Aorta (tissue), 5 donors: ENCODE measurements at regions not wholly inside any gene's neighbourhood (a gene's known extent, or its start where the extent isn't known, plus 50 kb on each side); places are given as distances from the start of the nearest gene placed in this dataset.
A peak's percentile ranks its signal among the peaks of the same experiment; 100 is the strongest.

Source experiments
- ATAC-seq: fragments of 200-7000 bp; cut with Tn5 transposase; one replicate; pipeline ENCODE4 v1.9.1; 2022; ENCODE audit warnings: moderate library complexity; ENCODE audit not compliant: low FRiP score
- DNase-seq, 2 donors: peaks; one replicate each; pipeline ENCODE4 v3.0.0-alpha.2; 2020
- H3K27ac ChIP-seq, 2 donors: one replicate each; pipeline ENCODE4 v1.5.1; 2013; ENCODE audit warnings: low read length in 2 of 2, mild to moderate bottlenecking in 2 of 2, moderate library complexity in 2 of 2, control low read depth in 1 of 2, inconsistent platforms in 1 of 2, low read depth in 1 of 2
- H3K27me3 ChIP-seq, 2 donors: one replicate each; pipeline ENCODE4 v1.6.1; 2013; ENCODE audit warnings: control low read depth in 1 of 2, low read length in 1 of 2, mild to moderate bottlenecking in 1 of 2, moderate library complexity in 1 of 2; ENCODE audit not compliant: insufficient read depth in 2 of 2, control insufficient read depth in 1 of 2
- H3K36me3 ChIP-seq, 2 donors: one replicate each; pipeline ENCODE4 v1.6.1; 2013; ENCODE audit warnings: control low read depth in 1 of 2, low read length in 1 of 2, mild to moderate bottlenecking in 1 of 2; ENCODE audit not compliant: insufficient read depth in 2 of 2, control insufficient read depth in 1 of 2
- H3K4me1 ChIP-seq, 2 donors: one replicate each; pipeline ENCODE4 v1.6.1; 2013; ENCODE audit warnings: low read length in 2 of 2, control low read depth in 1 of 2, mild to moderate bottlenecking in 1 of 2, moderate library complexity in 1 of 2; ENCODE audit not compliant: insufficient read depth in 2 of 2, control insufficient read depth in 1 of 2
- H3K4me3 ChIP-seq, 2 donors: one replicate each; pipeline ENCODE4 v1.5.1; 2013; ENCODE audit warnings: low read length in 2 of 2, control low read depth in 1 of 2, mild to moderate bottlenecking in 1 of 2
- H3K9me3 ChIP-seq: one replicate; pipeline ENCODE4 v1.6.1; 2013; ENCODE audit warnings: mild to moderate bottlenecking, low read length; ENCODE audit not compliant: control insufficient read depth
- WGBS, 2 donors: extraction: QIAGEN DNeasy Blood & Tissue Kit; methylation state at CpG; one replicate each; pipeline ENCODE4 v1.1.7; 2013; 5-methylcytosine and 5-hydroxymethylcytosine counted together
- intact Hi-C, 2 donors: fragments of 100-400 bp; cut with DNase I; formaldehyde crosslinking; loops; one replicate each; pipeline versions ENCODE4 v1.14.2 to v1.15.0; 2022
- donor health status: healthy with polysubstance abuse.
- donor health status: Bipolar disorder and iron deficiency.
- donor health status: DM: no; HTN: no; CAD: no.
- donor health status: DM: no; HTN: no; CAD: no.
- donor health status: DM: yes; HTN: yes; CAD: no.

DNA sequence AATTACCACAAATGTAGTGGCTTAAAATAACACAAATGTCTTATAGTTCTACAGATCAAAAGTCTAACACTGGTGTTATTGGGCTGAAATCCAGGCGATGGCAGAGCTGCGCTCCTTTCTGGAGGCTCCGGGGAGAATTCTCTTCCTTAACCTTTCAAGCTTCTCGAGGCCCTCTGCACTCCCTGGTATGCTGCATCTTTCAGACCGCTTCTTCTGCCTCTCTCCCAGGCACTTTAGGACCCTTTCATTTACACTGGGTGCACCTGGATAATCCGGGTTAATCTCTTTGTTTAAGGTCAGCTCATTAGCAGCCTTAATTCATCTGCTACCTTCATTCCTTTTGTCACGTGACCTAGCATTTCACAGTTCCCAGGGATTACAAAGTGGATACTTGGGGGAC, 211.3 kb upstream of the RFC3 start:
- Histone ChIP-seq H3K4me3 (no peak overlapping the region), H3K27ac (no peak overlapping the region), H3K36me3 (no peaks in the 10 kb centered on the region), H3K4me1 (peaks cover 0 to 4% of the 10 kb centered on the region in 2 donors), H3K27me3 (no peaks in the 10 kb centered on the region), H3K9me3 (no peaks in the 10 kb centered on the region)
- ATAC-seq: no peak
- intact Hi-C loops: no loop called here
- 77 to 81% methylated on average over 7 of the region's 7 CpGs for WGBS, 2 donors
- DNase-seq: no peak

DNA sequence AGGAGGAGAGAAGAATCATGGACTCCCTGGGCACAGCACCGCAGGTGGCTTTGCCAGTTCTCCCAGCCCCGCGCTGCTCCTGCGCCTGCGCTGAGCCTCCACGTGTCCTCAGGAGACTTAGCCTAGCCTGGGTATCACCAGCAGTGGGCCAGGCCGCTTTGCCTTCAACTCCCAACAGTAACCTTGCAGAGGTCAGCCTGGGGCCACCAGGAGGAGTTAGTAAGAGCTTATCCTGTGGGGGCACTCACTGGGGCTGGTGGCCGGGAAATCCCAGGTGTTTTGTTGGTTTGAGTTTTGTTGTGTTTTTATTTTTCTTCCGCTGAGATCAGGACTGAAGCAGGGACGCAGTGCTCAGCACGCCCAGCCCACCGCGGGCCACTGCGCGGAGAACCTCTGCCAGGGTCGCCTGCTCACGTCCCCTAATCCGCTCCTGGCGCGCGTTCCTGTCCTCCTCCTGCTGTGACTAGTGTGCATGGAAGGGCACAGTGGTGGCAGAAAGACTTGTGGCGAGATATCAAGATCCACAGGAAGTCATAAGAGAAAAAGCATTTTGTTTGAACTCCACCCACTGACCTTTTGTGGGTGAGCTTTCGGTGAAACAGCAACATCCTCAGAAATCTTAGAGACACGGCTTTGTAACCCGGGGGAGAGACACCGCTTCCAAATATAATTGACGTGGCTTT, 207.4 kb upstream of the RFC3 start:
- Histone ChIP-seq H3K9me3 (no peaks in the 10 kb centered on the region), H3K27me3 (no peaks in the 10 kb centered on the region), H3K4me3 (peak overlapping the region; percentile 2 to 44), H3K27ac (peak overlapping the region; percentile 68 to 81), H3K36me3 (no peaks in the 10 kb centered on the region), H3K4me1 (peaks cover 0 to 4% of the 10 kb centered on the region in 2 donors)
- intact Hi-C loops: loop anchor here in 1 of 2 donors (5.0 kb wide), 1 partner anchor 53 kb away; no protein-coding TSS in a partner anchor
- ATAC-seq: peak; percentile 89
- peak; percentile 79 to 89 for DNase-seq
- WGBS, 2 donors: 5 to 6% methylated on average over 25 to 27 of the region's 27 CpGs

DNA sequence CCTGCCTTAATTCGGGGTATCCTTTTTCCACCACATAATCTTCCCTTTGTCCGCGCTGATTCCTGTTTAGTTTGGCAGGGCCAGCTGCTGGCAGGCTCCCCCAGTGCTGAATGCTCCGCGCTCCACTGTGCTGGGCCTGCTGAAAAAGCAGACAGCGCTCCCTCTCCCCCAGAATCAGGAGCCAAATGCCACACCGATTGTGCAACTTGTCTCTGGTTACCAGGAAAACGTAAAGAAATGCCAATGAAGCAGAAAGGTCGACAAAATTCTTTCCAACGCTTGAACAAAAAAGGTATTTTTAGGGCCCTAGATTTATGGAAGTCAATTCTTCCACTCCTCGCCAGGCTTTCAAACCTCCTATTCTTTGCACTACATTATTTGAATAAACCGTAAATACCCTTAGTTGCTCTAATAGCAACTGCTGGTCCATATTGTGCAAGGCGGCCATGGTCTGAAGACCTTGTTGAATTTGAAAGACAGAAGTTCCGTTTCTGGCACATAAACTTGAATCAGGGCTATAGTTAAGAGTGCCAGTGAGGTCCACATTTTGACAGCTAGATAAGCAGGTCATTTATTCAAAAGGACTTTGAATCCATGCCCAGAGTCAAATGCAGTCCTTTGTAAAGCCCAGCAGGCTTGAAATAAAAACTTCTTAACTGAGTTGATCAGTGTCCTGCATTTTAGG, 206.7 kb upstream of the RFC3 start:
- no peaks in the 10 kb centered on the region for H3K27me3 ChIP-seq
- DNase-seq (peak; percentile 83 to 85), ATAC-seq (peak; percentile 91)
- H3K9me3 ChIP-seq: no peaks in the 10 kb centered on the region
- peaks cover 0 to 4% of the 10 kb centered on the region in 2 donors for H3K4me1 ChIP-seq
- WGBS, 2 donors: 4 to 6% methylated on average over 14 of the region's 14 CpGs
- intact Hi-C loops: loop anchor here in 1 of 2 donors (5.0 kb wide), 1 partner anchor 54 kb away; no protein-coding TSS in a partner anchor
- peak overlapping the region; percentile 2 to 44 for H3K4me3 ChIP-seq
- H3K27ac ChIP-seq: peak overlapping the region; percentile 68 to 81
- no peaks in the 10 kb centered on the region for H3K36me3 ChIP-seq

DNA sequence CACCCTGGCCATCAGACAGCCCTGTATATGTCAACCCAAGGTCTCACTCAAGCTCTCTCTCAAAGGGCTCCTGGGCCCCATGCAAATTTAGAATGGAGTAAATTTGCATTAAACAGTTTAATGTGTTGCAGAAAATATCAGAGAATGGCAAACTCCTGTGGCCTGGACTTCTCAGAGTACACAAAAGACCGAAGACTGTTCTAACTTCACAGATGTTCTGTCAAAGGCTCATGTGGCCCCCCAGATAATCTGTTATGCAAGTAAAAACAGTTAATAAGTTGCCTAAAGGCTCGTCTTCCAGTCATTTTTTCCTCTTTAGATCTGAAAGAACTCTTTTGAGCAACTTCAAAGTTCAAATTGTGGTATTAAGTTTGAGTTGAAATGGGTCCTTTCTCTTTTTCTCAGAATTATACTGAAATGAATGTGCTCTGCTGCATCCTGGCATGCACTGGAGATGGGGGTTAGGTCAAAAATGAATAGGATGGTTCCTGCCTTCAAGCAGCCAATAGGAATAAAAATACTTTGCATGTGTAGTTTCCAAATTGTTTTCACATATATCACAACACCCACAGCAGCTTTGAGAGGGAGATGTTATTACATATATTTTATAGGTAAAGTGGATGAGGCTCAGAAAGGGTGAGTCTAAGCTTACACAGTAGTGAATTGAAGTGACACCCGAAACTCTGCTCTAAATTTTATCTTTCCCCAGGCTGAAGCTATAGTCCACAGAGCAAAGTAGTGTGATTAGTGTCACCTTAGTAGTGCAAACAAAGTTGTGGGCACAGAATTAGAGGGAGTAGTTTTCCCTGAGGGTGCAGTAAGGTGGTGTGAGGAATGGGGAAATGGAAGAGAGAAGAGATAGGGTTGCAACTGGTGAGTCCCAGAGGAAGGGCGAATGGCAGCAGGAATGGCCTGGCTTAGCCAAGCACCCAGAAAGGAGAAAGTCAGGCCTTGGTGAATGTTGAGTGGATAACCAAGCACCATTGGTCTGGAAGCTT, 205.0 kb upstream of the RFC3 start:
- Histone ChIP-seq H3K4me1 (peaks cover 0 to 4% of the 10 kb centered on the region in 2 donors), H3K9me3 (no peaks in the 10 kb centered on the region), H3K27ac (no peak overlapping the region), H3K27me3 (no peaks in the 10 kb centered on the region), H3K36me3 (no peaks in the 10 kb centered on the region), H3K4me3 (no peak overlapping the region)
- 94 to 95% methylated on average over 4 of the region's 4 CpGs for WGBS, 2 donors
- DNase-seq (no peak), ATAC-seq (no peak)
- intact Hi-C loops: loop anchor here in 1 of 2 donors (5.0 kb wide), 1 partner anchor 56 kb away; no protein-coding TSS in a partner anchor

DNA sequence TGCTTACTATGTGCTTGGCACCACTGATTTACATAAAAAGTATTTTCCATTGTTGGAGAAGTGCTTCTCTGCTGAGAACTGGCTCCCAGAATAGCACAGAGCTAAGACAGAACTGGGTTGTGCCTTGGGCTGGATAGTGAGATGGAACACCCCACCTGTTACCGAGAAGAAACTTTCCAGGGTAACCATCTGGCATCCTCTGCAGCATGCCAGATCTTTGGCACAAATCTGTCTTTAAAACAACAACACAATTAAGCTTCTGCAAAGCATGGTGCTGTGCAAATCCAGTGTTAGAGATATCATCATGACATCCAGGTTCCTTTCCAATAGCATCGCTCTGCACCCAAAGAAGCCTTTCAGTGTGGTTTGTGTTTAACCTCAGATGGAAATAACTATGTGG, 202.5 kb upstream of the RFC3 start:
- Histone ChIP-seq H3K27me3 (no peaks in the 10 kb centered on the region), H3K9me3 (no peaks in the 10 kb centered on the region), H3K27ac (no peak overlapping the region), H3K36me3 (no peaks in the 10 kb centered on the region), H3K4me1 (peaks cover 0 to 4% of the 10 kb centered on the region in 2 donors), H3K4me3 (no peak overlapping the region)
- DNase-seq (no peak), ATAC-seq (no peak)
- WGBS, 2 donors: 77 to 80% methylated on average over 2 of the region's 2 CpGs
- intact Hi-C loops: no loop called here

DNA sequence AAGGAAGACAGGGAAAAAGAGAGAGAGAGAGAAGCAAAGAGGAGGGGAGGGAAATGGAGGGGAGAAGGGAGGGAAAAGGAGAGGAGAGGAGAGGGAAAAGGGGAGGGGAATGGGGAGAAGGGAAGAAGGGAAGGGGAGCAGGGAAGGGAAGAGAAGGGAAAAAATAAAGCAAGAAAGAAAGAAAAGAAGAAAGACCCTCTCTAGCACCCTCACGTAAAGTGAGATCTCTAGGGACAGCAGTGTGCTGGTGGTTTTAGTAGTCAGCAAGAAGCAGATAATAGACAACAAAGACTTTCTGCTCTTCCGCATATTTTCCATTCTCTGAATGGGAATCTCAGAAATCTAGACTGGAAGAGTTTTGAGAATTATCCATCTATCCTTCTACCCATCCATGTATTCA, 201.8 kb upstream of the RFC3 start:
- DNase-seq: no peak
- no peak overlapping the region for H3K27ac ChIP-seq
- intact Hi-C loops: no loop called here
- H3K27me3 ChIP-seq: no peaks in the 10 kb centered on the region
- no peak overlapping the region for H3K4me3 ChIP-seq
- H3K9me3 ChIP-seq: no peaks in the 10 kb centered on the region
- no peak for ATAC-seq
- no peaks in the 10 kb centered on the region for H3K36me3 ChIP-seq
- WGBS, 2 donors: 96 to 100% methylated on average over 2 of the region's 2 CpGs
- H3K4me1 ChIP-seq: peaks cover 0 to 4% of the 10 kb centered on the region in 2 donors

DNA sequence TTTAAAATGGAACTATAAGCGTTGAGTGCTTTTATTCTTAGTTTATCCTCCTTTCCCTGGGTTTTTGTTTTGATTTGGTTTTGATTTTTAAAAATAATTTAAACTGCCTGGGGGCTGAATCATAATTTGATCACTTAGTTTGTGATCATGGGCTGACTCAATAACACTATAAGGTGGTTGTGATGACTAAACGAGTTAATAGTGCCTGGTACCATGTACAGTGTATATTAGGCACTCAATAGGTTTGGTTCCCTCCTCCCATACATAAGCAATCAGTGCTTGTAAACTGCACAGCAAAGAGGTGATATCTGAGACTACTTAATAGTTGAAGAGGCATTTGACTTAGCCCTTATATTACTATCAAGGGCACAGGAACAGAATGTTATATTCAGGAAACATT, 200.9 kb upstream of the RFC3 start:
- Histone ChIP-seq H3K27ac (no peak overlapping the region), H3K4me3 (no peak overlapping the region), H3K27me3 (no peaks in the 10 kb centered on the region), H3K4me1 (no peaks in the 10 kb centered on the region), H3K9me3 (no peaks in the 10 kb centered on the region), H3K36me3 (no peaks in the 10 kb centered on the region)
- no peak for ATAC-seq
- intact Hi-C loops: no loop called here
- WGBS, 2 donors: 96 to 98% methylated on average over 2 of the region's 2 CpGs
- DNase-seq: no peak

DNA sequence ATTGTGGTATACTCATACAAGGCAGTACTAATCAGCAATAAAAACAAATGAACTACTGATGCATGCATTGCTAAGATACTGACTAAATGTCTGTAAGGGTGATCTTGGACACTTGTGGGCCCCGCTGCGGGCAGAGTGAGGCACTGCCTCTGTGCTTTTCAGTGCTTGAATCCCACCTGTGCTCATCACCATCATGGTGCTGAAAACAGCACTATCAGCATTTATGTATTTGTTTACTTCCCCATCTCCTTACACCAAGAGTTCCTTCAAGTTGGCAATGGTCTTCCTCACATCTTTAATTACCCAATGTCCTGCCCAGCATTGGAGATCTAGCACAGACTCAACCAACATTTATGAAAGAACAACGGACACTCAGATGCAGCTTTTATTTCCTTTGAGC, 193.7 kb upstream of the RFC3 start:
- Histone ChIP-seq H3K4me3 (no peak overlapping the region), H3K27ac (no peak overlapping the region), H3K9me3 (no peaks in the 10 kb centered on the region), H3K4me1 (no peaks in the 10 kb centered on the region), H3K36me3 (no peaks in the 10 kb centered on the region), H3K27me3 (no peaks in the 10 kb centered on the region)
- intact Hi-C loops: no loop called here
- 94 to 97% methylated on average over 3 of the region's 3 CpGs for WGBS, 2 donors
- ATAC-seq: no peak
- no peak for DNase-seq
